Pulmonary artery endothelial cell (primary cell): ENCODE measurements at regions not wholly inside any gene's neighbourhood (a gene's known extent, or its start where the extent isn't known, plus 50 kb on each side); places are given as distances from the start of the nearest gene placed in this dataset.

Experiments
- DNase-seq: peaks from one replicate; pipeline ENCODE4 v3.0.0-alpha.2; 2011; ENCODE audit warnings: low read depth, low spot score

GRCh38 chrX:9312922-9313867 lies 151.7 kb upstream of the TBL1X start:
- DNase-seq, result no peak

- no peak for DNase-seq
Measured at GRCh38 chrX:9315086-9315485, 149.8 kb upstream of the TBL1X start.

GRCh38 chrX:9316096-9316495 lies 148.8 kb upstream of the TBL1X start:
- no peak for DNase-seq

- DNase-seq, result no peak
Measured at GRCh38 chrX:9317176-9317575, 147.7 kb upstream of the TBL1X start.

GRCh38 chrX:9318213-9318612 lies 146.6 kb upstream of the TBL1X start:
- peak; percentile 4 for DNase-seq

- no peak for DNase-seq
Measured at GRCh38 chrX:9318766-9319165, 146.1 kb upstream of the TBL1X start.

- DNase-seq, result no peak
Measured at GRCh38 chrX:9320940-9321339, 143.9 kb upstream of the TBL1X start.

- DNase-seq, result no peak
Measured at GRCh38 chrX:9324676-9325075, 140.2 kb upstream of the TBL1X start.

- DNase-seq, result no peak
Measured at GRCh38 chrX:9326369-9326768, 138.5 kb upstream of the TBL1X start.

- no peak for DNase-seq
Measured at GRCh38 chrX:9327086-9327746, 137.6 kb upstream of the TBL1X start.

- DNase-seq, result no peak
Measured at GRCh38 chrX:9327747-9328145, 137.1 kb upstream of the TBL1X start.

- no peak for DNase-seq
Measured at GRCh38 chrX:9329056-9329455, 135.8 kb upstream of the TBL1X start.

GRCh38 chrX:9330249-9330982 lies 134.4 kb upstream of the TBL1X start:
- no peak for DNase-seq

GRCh38 chrX:9333873-9334560 lies 130.8 kb upstream of the TBL1X start:
- no peak for DNase-seq

- DNase-seq, result no peak
Measured at GRCh38 chrX:9335251-9335650, 129.6 kb upstream of the TBL1X start.

- DNase-seq, result no peak
Measured at GRCh38 chrX:9336456-9336855, 128.4 kb upstream of the TBL1X start.

GRCh38 chrX:9337046-9337445 lies 127.8 kb upstream of the TBL1X start:
- DNase-seq, result no peak

- no peak for DNase-seq
Measured at GRCh38 chrX:9338986-9339385, 125.9 kb upstream of the TBL1X start.

- DNase-seq, result no peak
Measured at GRCh38 chrX:9339603-9340491, 125.0 kb upstream of the TBL1X start.

- no peak for DNase-seq
Measured at GRCh38 chrX:9340598-9341290, 124.1 kb upstream of the TBL1X start.
